GM12873 (cell line): ENCODE measurements at regions not wholly inside any gene's neighbourhood (a gene's known extent, or its start where the extent isn't known, plus 50 kb on each side); places are given as distances from the start of the nearest gene placed in this dataset.

ENCODE experiments used
- CTCF ChIP-seq: IDR thresholded peaks from 2 replicates; pipeline ENCODE4 v1.5.1; 2012; ENCODE audit warnings: low read depth, mild to moderate bottlenecking, moderate library complexity, low read length, control low read depth; ENCODE audit not compliant: insufficient read depth; ENCODE audit errors: missing control alignments

DNA sequence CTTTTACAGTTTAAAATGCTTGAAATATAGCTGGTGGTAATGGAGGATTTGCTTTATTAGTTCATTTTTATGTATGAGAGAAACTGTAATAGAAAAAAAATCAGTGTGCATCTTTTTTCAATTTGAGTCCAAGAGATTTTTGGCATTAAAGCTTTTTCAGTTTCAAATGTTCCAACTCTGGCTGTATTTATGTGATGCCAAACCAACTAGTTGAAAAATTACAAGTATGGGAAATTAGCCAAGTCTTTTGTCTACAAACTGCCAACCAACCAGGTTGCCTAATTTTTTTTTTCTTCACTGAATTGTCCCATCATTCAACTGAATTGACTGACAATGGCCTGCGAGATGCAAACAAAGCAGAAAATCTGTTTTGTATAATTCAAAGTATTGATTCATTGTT lies 95.7 kb downstream of the ICOS start:
- no peak for TF ChIP-seq CTCF

DNA sequence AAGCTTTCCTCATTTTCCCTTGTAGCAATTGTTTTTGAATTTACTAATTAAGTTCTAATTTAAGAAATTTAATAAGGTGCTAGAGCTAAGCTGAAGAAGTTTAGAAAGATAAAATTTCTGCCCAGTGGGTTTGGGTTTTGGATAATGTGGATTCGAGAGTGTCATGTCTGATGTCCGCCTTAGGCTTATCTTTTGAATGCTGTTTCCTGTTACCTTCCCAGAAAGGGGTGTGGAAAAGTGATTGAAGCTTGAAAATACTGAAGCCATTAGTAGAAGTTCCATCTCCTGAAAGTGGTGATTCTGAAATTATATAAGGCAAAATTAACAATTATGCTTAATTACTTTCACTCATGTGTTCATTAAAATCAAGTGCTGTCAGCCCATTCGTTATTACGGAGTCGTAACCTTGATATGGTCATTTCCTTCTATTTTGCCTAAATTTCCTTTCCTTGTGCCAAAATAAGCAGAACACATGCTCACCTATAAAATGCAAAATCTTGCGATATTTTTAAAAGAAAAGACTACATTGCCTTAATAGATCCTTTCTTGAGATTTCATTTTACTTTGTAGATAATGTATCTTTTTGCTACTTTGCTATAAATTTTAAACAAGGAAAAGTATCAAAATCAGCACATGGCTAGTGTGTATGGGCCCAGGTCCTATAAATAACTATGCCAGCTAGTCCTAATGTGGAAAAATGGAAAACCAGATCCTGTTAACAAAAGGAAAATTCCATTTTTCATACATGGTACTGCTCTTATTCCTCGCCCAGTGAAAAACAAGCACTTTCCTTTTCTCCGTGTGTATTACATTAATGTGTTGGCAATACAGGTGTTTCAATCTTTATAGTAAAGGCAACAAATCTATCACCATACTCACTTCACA lies 97.3 kb downstream of the ICOS start:
- no peak for TF ChIP-seq CTCF

DNA sequence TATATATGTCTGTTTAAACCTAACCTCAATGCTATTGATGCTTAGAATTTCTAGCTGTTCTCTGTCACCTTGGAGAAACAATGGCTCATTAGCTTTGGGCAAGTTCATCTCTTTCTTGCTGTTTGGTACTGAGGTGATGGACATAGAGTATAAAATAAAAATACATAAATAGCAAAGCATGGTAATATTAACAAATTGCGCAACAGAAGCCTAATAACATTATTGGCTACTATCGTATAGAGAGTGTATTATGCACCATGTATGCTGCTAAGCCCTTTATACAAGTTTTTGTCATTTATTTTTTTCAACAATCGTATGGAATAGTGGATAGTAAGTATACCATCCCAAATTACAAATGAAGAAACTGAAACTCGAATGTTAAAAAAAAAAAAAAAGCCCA lies 100.1 kb downstream of the ICOS start:
- TF ChIP-seq CTCF: no peak

DNA sequence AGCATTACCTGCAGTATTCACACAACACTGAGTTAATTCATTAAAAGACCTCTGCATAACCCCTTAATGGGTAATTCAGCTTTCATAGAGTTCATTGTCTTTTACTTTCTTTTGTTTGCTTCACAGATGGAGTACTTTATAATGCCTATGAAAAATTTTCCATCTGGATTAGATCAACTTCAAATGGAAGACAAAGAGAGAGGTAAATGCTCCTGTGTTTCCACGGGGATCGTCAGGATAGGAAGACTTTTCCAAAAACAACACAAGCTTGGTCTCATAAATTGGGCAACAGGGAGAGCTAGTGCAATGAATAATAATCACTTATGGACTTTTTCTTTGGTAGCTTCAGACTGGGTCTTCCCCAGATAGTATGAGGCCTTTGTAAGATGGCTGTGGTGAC lies 100.7 kb downstream of the ICOS start:
- no peak for TF ChIP-seq CTCF

DNA sequence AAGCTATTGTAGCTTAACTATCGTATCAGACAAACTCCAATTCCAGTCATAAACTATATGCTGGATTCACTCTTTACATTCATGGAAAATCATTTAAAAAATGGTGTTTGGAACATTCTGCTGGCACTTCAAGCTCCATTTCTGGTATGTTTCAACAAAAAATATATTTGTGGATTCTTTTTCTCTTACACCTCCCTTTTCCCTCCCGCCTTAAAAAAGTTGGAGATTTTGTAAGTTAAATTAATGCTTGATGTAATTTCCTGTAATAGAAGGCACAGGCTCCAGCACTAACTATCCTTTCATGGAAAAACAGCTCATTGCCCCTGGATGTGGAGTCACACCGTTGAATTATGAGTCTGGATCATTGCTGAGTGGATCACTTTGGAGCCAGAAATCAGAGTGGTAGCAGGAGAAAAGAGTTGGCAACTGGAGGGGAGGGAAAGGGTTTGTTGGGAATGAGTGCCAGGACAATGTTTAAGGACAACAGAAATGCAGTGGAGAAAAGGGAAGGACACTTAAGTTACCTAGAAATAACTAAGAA lies 102.8 kb downstream of the ICOS start:
- TF ChIP-seq CTCF: no peak

DNA sequence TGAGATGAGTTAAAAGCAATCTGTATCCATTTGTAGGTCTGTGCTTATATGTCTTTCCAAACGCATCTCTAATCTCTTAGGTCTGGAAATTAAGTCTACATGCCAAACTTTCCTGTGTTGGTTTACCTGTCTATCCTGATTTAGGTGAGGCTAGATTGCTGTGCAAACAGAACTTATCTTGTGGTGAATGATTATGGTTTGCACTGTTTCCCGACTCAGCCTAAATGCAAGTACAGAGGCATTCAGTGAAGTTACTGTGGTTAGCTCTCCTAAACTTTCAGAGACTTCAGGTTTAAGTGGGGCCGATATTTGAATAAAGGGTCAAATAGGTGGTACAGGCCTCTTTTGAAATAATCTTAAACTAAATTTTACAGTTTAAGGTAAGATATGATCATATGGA lies 103.5 kb downstream of the ICOS start:
- TF ChIP-seq CTCF: no peak

DNA sequence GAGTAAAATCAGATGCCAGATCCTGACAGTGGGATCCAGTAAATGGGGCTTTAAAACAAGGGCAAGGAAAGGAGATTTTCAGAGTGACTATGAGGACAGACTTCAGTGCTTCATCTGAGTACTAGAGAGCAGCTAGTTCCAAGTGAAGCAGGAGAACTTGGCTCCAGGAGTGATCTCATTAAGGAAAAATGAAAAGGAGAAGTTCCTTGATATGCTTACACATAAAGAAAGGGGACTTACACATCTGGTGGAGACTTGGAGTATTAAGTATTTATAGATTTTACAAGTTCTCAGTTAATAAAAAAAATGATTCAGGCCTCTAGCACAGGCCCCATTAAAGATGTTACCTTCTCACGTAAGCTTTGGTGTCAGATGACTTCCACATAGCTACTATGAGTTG lies 105.8 kb downstream of the ICOS start:
- TF ChIP-seq CTCF: no peak
